T-cell (primary cell): ENCODE measurements at regions not wholly inside any gene's neighbourhood (a gene's known extent, or its start where the extent isn't known, plus 50 kb on each side); places are given as distances from the start of the nearest gene placed in this dataset.

Experiments used
- ATAC-seq, 4 experiments: fragments of 200-7000 bp in 3 of 4; fragments of 150-1000 bp in 1 of 4; cut with Tn5 transposase; replicated peaks in 1 of 4; 1 replicate in 3 of 4; 2 replicates in 1 of 4; pipeline ENCODE4 v1.10.0; 2021; ENCODE audit warnings: moderate library complexity in 3 of 4, mild to moderate bottlenecking in 2 of 4, moderate number of reproducible peaks in 1 of 4
- CTCF ChIA-PET, 2 donors: fragments of 300-600 bp; sonication (Branson Sonifier 250); formaldehyde crosslinking; loops; one replicate each; lab custom pipeline; 2022; ENCODE audit warnings: antibody characterized with exemption in 2 of 2; lab: Charles Lee
- POLR2A ChIA-PET, 2 donors: fragments of 300-600 bp; sonication (Branson Sonifier 250); formaldehyde crosslinking; loops; one replicate each; lab custom pipeline; 2022; ENCODE audit warnings: antibody characterized with exemption in 2 of 2; lab: Charles Lee
- DNase-seq, 35 experiments: peaks; one replicate each; pipeline versions ENCODE4 v3.0.0 to v3.0.0-alpha.2; 2013 to 2023
- H3K27ac ChIP-seq: one replicate; pipeline ENCODE4 v1.5.1; 2013; ENCODE audit warnings: low read length
- H3K27me3 ChIP-seq, 2 experiments: replicated peaks in 1 of 2; 1 replicate in 1 of 2; 2 replicates in 1 of 2; pipeline versions ENCODE4 v1.6.1 to v1.7.0; 2013; ENCODE audit warnings: low read length in 1 of 2, mixed read lengths in 1 of 2; ENCODE audit not compliant: control insufficient read depth in 2 of 2, insufficient read depth in 2 of 2; ENCODE audit errors: extremely low read depth in 1 of 2
- H3K36me3 ChIP-seq, 2 donors: 1 replicate in 1 of 2; 2 replicates in 1 of 2; pipeline versions ENCODE4 v1.6.1 to v1.7.0; 2013; ENCODE audit warnings: low read length in 1 of 2; ENCODE audit not compliant: control insufficient read depth in 2 of 2, insufficient read depth in 1 of 2; ENCODE audit errors: extremely low read depth in 1 of 2
- H3K4me1 ChIP-seq, 2 experiments: 1 replicate in 1 of 2; 2 replicates in 1 of 2; pipeline versions ENCODE4 v1.6.1 to v1.7.0; 2013; ENCODE audit warnings: low read length in 2 of 2, mixed read lengths in 1 of 2; ENCODE audit not compliant: insufficient read depth in 2 of 2, control insufficient read depth in 1 of 2; ENCODE audit errors: extremely low read depth in 1 of 2
- H3K4me3 ChIP-seq, 2 donors: 1 replicate in 1 of 2; 2 replicates in 1 of 2; pipeline versions ENCODE4 v1.5.1 to v1.7.0; 2013; ENCODE audit warnings: mild to moderate bottlenecking in 2 of 2, low read length in 1 of 2, moderate library complexity in 1 of 2; ENCODE audit not compliant: control insufficient read depth in 1 of 2; ENCODE audit errors: extremely low read depth in 1 of 2
- H3K9me3 ChIP-seq: 2 replicates; pipeline ENCODE4 v1.7.0; 2013
- H3K27ac Mint-ChIP-seq, 2 donors: one replicate each; pipeline ENCODE4 v1.8.0; 2020 to 2021; ENCODE audit warnings: mild to moderate bottlenecking in 2 of 2, mixed read lengths in 2 of 2
- H3K27me3 Mint-ChIP-seq, 2 donors: one replicate each; pipeline ENCODE4 v1.8.0; 2021 to 2022; ENCODE audit warnings: mixed read lengths in 2 of 2
- H3K36me3 Mint-ChIP-seq: one replicate; pipeline ENCODE4 v1.8.0; 2021; ENCODE audit warnings: mixed read lengths
- H3K4me1 Mint-ChIP-seq, 3 donors: one replicate each; pipeline ENCODE4 v1.8.0; 2020 to 2022; ENCODE audit warnings: mixed read lengths in 3 of 3, mild to moderate bottlenecking in 1 of 3
- H3K4me3 Mint-ChIP-seq, 3 donors: one replicate each; pipeline ENCODE4 v1.8.0; 2020 to 2022; ENCODE audit warnings: mild to moderate bottlenecking in 3 of 3, mixed read lengths in 3 of 3, moderate library complexity in 3 of 3
- H3K9me3 Mint-ChIP-seq, 3 donors: one replicate each; pipeline ENCODE4 v1.8.0; 2020 to 2022; ENCODE audit warnings: mixed read lengths in 3 of 3
- WGBS: methylation state at CpG from one replicate; pipeline ENCODE4 v1.1.5; 2013; ENCODE audit warnings: missing lambda C conversion rate; ENCODE audit not compliant: insufficient coverage; 5-methylcytosine and 5-hydroxymethylcytosine counted together

DNA sequence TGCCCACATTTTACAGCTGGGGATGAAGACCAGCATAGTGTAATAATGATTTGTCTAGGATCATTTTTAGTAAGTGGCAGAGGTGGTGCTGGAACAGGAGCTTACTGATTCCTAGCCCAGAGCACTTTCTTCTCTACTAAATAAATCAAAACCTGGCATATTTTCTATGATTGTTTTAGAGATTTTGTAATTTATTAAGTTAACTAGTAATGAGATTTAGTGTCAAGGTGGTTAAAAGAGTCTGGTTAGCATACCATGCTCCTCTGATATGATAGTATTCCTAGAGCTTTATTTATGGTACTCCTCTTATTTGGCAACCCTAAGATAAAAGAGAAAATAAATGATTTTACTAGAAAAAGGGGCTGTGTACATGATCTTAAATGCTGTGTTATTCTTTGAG is 604.0 kb downstream of the ISL1 start:
- H3K27ac Mint-ChIP-seq, result no peak overlapping the region
- Histone ChIP-seq H3K27me3 (no peaks in the 10 kb centered on the region), H3K4me1 (no peaks in the 10 kb centered on the region), H3K27ac (no peak overlapping the region), H3K36me3 (no peaks in the 10 kb centered on the region), H3K9me3 (no peaks in the 10 kb centered on the region), H3K4me3 (no peak overlapping the region)
- no peak for ATAC-seq
- H3K27me3 Mint-ChIP-seq, result no peaks in the 10 kb centered on the region
- no peak for DNase-seq
- no peaks in the 10 kb centered on the region for H3K4me1 Mint-ChIP-seq
- POLR2A ChIA-PET, result no interaction called here
- H3K36me3 Mint-ChIP-seq, result no peaks in the 10 kb centered on the region
- CTCF ChIA-PET, result no interaction called here
- H3K9me3 Mint-ChIP-seq, result peaks cover 0 to 8% (median 4%) of the 10 kb centered on the region in 3 donors
- no peak overlapping the region for H3K4me3 Mint-ChIP-seq

DNA sequence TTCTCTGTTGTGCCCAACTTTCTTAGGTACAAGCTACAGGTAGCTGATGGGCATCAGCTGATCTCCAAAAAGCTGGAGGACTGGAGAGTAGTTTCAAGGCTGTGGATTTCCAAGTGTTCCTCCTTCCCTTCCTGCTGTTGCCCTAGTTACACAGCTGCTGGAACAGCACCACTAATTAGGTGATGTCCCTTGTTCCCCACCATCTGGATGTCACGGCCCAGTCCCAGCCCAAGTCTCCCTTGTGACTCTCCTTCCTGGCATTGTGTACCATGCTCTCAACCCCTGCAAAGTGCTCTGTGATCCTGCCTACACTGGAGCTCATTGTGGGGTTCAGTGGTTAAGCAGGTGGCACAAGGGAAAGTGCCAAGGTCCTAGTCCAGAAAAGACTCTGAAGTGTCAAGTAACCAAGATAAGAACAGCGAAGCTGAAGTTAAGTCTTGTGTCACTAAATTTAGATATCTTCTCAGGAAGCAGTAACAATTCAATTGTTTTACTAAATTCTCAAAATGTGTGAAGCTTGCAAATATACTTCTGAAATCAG is 604.5 kb downstream of the ISL1 start:
- no peaks in the 10 kb centered on the region for H3K27me3 ChIP-seq
- H3K4me1 ChIP-seq, result no peaks in the 10 kb centered on the region
- no peaks in the 10 kb centered on the region for H3K36me3 ChIP-seq
- Mint-ChIP-seq H3K27ac (no peak overlapping the region), H3K4me3 (no peak overlapping the region), H3K36me3 (no peaks in the 10 kb centered on the region), H3K27me3 (no peaks in the 10 kb centered on the region), H3K4me1 (no peaks in the 10 kb centered on the region), H3K9me3 (peaks cover 0 to 8% (median 4%) of the 10 kb centered on the region in 3 donors)
- no peak overlapping the region for H3K27ac ChIP-seq
- ATAC-seq, result no peak
- ChIA-PET CTCF (interaction anchor here in 1 of 2 donors (1.0 kb wide), 1 partner anchor 46 kb away, joined by 3 read pairs; no protein-coding TSS in a partner anchor), POLR2A (no interaction called here)
- no peak overlapping the region for H3K4me3 ChIP-seq
- H3K9me3 ChIP-seq, result no peaks in the 10 kb centered on the region
- WGBS, result 63% methylated on average over 1 of the region's 2 CpGs
- no peak for DNase-seq

DNA sequence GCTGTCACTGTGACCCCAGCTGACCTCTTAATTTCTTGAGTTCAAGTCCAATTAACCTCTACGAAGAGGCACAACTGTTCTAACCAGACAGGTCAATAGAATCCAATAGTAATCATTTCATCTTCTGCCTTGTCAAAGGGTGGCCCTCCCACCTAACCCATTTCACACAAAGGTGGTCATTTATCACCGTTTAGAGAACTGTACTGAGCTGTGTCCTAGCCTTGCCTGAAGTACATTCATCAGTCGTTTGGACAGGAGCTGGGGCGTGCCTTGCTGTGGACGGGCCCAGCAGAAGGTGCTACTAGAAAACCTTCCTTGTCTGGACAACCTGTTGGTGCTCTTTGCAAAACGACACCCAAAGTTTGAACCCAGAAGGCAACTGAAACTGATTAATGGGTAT is 605.4 kb downstream of the ISL1 start:
- Mint-ChIP-seq H3K9me3 (peaks cover under 1 to 8% (median 4%) of the 10 kb centered on the region in 3 donors), H3K36me3 (no peaks in the 10 kb centered on the region), H3K27me3 (no peaks in the 10 kb centered on the region), H3K4me3 (no peak overlapping the region), H3K4me1 (no peaks in the 10 kb centered on the region), H3K27ac (no peak overlapping the region)
- Histone ChIP-seq H3K36me3 (no peaks in the 10 kb centered on the region), H3K4me3 (no peak overlapping the region), H3K27me3 (no peaks in the 10 kb centered on the region), H3K4me1 (no peaks in the 10 kb centered on the region), H3K9me3 (no peaks in the 10 kb centered on the region), H3K27ac (no peak overlapping the region)
- ChIA-PET POLR2A (no interaction called here), CTCF (interaction anchor here in 1 of 2 donors (1.0 kb wide), 1 partner anchor 45 kb away, joined by 3 read pairs; no protein-coding TSS in a partner anchor)
- WGBS, result 72% methylated on average over 3 of the region's 6 CpGs
- DNase-seq, result no peak
- ATAC-seq, result no peak

DNA sequence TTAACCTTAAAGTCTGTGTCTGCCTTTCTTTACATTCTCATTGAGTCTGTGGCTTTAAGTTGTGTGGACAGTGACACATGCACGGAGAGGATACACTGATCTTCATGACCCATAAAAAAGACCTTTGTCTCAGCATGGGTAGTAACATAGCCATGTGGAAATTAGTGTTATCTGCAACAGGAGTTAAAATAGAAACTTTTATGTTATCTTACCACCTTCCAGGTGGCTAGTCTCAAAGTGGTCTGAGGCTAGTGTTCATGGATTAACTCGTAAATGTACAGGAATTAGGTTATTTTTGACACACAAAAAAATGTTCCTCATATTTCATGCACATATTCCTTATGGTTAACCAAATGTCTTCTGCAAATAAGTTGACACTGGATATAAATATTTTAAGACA is 607.0 kb downstream of the ISL1 start:
- ChIA-PET POLR2A (no interaction called here), CTCF (no interaction called here)
- H3K27ac ChIP-seq, result no peak overlapping the region
- H3K4me1 Mint-ChIP-seq, result no peaks in the 10 kb centered on the region
- no peak overlapping the region for H3K4me3 ChIP-seq
- no peak for DNase-seq
- no peaks in the 10 kb centered on the region for H3K27me3 Mint-ChIP-seq
- H3K4me1 ChIP-seq, result no peaks in the 10 kb centered on the region
- no peaks in the 10 kb centered on the region for H3K36me3 ChIP-seq
- no peak overlapping the region for H3K27ac Mint-ChIP-seq
- ATAC-seq, result no peak
- H3K9me3 Mint-ChIP-seq, result peaks cover 0 to 10% (median 4%) of the 10 kb centered on the region in 3 donors
- H3K27me3 ChIP-seq, result no peaks in the 10 kb centered on the region
- H3K36me3 Mint-ChIP-seq, result no peaks in the 10 kb centered on the region
- H3K9me3 ChIP-seq, result no peaks in the 10 kb centered on the region
- WGBS, result no CpG with 5 or more reads among the region's 2 CpGs
- no peak overlapping the region for H3K4me3 Mint-ChIP-seq

DNA sequence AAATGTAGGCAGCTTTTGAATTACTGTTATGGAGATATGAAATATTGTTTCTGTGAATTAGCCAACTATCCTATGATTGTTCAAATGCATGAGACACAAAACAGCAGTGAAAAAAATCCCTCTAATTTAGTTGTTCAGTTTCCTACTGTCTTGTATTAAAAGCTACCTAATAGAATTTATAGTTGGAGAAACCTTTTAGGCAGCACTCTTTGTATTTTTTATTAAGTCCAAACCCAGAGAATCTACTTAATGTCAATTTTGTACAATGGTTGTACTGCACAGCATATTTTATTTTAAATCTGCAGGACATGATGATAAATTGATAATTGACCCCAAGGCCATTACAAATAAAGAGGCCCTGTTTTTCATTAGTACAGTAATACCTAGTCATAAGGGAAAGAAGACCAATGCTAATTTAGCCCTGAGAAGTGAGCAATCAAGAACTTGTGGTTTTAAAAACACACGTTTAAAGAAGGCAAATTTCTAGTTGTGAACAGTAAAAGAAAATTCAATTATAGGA is 607.5 kb downstream of the ISL1 start:
- Mint-ChIP-seq H3K27me3 (no peaks in the 10 kb centered on the region), H3K36me3 (no peaks in the 10 kb centered on the region), H3K4me3 (no peak overlapping the region), H3K9me3 (peaks cover 0 to 10% (median 7%) of the 10 kb centered on the region in 3 donors), H3K27ac (no peak overlapping the region), H3K4me1 (no peaks in the 10 kb centered on the region)
- DNase-seq (no peak), ATAC-seq (no peak)
- ChIA-PET POLR2A (no interaction called here), CTCF (no interaction called here)
- no peaks in the 10 kb centered on the region for H3K9me3 ChIP-seq
- H3K27me3 ChIP-seq, result no peaks in the 10 kb centered on the region
- WGBS, result no CpG with 5 or more reads among the region's 1 CpG
- no peak overlapping the region for H3K27ac ChIP-seq
- H3K4me1 ChIP-seq, result no peaks in the 10 kb centered on the region
- no peak overlapping the region for H3K4me3 ChIP-seq
- H3K36me3 ChIP-seq, result no peaks in the 10 kb centered on the region

DNA sequence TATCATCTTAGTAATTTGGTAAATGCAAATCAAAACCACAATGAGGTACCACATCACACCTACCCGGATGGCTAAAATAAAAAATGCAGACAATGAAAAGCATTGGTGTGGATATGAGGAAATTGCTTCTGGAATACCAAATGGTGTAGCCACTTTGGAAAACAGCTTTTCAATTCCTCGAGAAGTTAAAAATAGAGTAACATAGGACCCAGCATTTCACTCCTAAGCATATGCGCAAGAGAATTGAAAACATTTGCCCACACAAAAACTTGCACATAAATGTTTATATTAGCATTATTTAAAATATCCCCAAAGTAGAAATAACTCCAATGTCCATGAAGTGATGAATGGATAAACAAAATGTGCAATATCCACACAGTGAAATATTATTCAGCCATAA is 608.7 kb downstream of the ISL1 start:
- no peaks in the 10 kb centered on the region for H3K4me1 Mint-ChIP-seq
- H3K36me3 Mint-ChIP-seq, result no peaks in the 10 kb centered on the region
- Histone ChIP-seq H3K36me3 (no peaks in the 10 kb centered on the region), H3K27ac (no peak overlapping the region), H3K27me3 (no peaks in the 10 kb centered on the region), H3K9me3 (no peaks in the 10 kb centered on the region), H3K4me1 (no peaks in the 10 kb centered on the region), H3K4me3 (no peak overlapping the region)
- no peak overlapping the region for H3K4me3 Mint-ChIP-seq
- ATAC-seq, result no peak
- H3K9me3 Mint-ChIP-seq, result peaks cover 0 to 14% (median 10%) of the 10 kb centered on the region in 3 donors
- DNase-seq, result no peak
- H3K27ac Mint-ChIP-seq, result no peak overlapping the region
- CTCF ChIA-PET, result no interaction called here
- H3K27me3 Mint-ChIP-seq, result no peaks in the 10 kb centered on the region
- POLR2A ChIA-PET, result no interaction called here
- WGBS, result no CpG with 5 or more reads among the region's 3 CpGs
